ENCODE measurements at regions not wholly inside any gene's neighbourhood (a gene's known extent, or its start where the extent isn't known, plus 50 kb on each side); places are given as distances from the start of the nearest gene placed in this dataset.

DNA sequence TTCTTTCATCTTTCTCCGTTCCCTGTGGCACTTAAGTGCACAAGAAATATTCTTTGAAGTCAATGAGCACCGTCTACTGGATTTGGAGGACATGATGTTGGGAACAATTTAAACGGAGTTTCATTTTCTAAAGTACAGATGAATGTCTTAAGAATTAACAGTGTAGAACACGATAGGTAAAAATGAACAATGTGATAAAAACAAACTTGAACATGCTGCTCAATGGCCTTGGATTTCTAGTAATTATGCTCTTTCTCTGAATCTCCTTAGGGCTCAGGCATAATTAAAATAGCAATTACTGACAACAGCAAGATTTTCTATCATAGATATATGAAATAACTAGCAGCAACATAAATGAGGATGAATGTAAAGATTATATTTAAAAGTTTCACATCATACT lies 142.2 kb upstream of the CDH6 start:
- no peak overlapping the region for H3K4me3 ChIP-seq (ENCODE audit: low read length)
- no peaks in the 10 kb centered on the region for H4K20me1 ChIP-seq (ENCODE audit: insufficient read depth, low read length)
- H3K79me2 ChIP-seq (ENCODE audit: low read length), result no peaks in the 10 kb centered on the region
- TF ChIP-seq, protein P1, sequence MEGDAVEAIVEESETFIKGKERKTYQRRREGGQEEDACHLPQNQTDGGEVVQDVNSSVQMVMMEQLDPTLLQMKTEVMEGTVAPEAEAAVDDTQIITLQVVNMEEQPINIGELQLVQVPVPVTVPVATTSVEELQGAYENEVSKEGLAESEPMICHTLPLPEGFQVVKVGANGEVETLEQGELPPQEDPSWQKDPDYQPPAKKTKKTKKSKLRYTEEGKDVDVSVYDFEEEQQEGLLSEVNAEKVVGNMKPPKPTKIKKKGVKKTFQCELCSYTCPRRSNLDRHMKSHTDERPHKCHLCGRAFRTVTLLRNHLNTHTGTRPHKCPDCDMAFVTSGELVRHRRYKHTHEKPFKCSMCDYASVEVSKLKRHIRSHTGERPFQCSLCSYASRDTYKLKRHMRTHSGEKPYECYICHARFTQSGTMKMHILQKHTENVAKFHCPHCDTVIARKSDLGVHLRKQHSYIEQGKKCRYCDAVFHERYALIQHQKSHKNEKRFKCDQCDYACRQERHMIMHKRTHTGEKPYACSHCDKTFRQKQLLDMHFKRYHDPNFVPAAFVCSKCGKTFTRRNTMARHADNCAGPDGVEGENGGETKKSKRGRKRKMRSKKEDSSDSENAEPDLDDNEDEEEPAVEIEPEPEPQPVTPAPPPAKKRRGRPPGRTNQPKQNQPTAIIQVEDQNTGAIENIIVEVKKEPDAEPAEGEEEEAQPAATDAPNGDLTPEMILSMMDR (IDR thresholded peaks at IDR 0.05; ENCODE audit: low read depth, low read length), result no peak
- TF ChIP-seq EZH2phosphoT487 (IDR thresholded peaks at IDR 0.05; ENCODE audit: low read depth), result no peak
- H3K27me3 ChIP-seq (ENCODE audit: low read depth, low read length), result no peaks in the 10 kb centered on the region
- no peak overlapping the region for H2AFZ ChIP-seq (ENCODE audit: low read depth, low read length)
- no peak overlapping the region for H3K4me2 ChIP-seq (ENCODE audit: low read length)
- no peaks in the 10 kb centered on the region for H3K9me3 ChIP-seq (ENCODE audit: insufficient read depth, low read length)
- H3K36me3 ChIP-seq (replicated peaks; ENCODE audit: low read depth, low read length), result no peaks in the 10 kb centered on the region
- no peaks in the 10 kb centered on the region for H3K4me1 ChIP-seq (ENCODE audit: low read length)
- no peak overlapping the region for H3K9ac ChIP-seq (ENCODE audit: low read length)
- no peak overlapping the region for H3K27ac ChIP-seq (ENCODE audit: low read length)

- Histone ChIP-seq H4K20me1 (ENCODE audit: insufficient read depth, low read length) (no peaks in the 10 kb centered on the region), H3K9me3 (ENCODE audit: insufficient read depth, low read length) (no peaks in the 10 kb centered on the region), H3K27me3 (ENCODE audit: low read depth, low read length) (no peaks in the 10 kb centered on the region), H3K9ac (ENCODE audit: low read length) (no peak overlapping the region), H3K79me2 (ENCODE audit: low read length) (no peaks in the 10 kb centered on the region), H3K36me3 (replicated peaks; ENCODE audit: low read depth, low read length) (no peaks in the 10 kb centered on the region), H3K4me2 (ENCODE audit: low read length) (no peak overlapping the region), H3K4me1 (ENCODE audit: low read length) (no peaks in the 10 kb centered on the region), H3K27ac (ENCODE audit: low read length) (no peak overlapping the region), H2AFZ (ENCODE audit: low read depth, low read length) (no peak overlapping the region), H3K4me3 (ENCODE audit: low read length) (no peak overlapping the region)
- TF ChIP-seq EZH2phosphoT487 (IDR thresholded peaks at IDR 0.05; ENCODE audit: low read depth), result no peak
- TF ChIP-seq, protein P1 (IDR thresholded peaks at IDR 0.05; ENCODE audit: low read depth, low read length), result no peak
These were observed 143.4 kb upstream of the CDH6 start for GRCh38 chr5:31049936-31050704.

DNA sequence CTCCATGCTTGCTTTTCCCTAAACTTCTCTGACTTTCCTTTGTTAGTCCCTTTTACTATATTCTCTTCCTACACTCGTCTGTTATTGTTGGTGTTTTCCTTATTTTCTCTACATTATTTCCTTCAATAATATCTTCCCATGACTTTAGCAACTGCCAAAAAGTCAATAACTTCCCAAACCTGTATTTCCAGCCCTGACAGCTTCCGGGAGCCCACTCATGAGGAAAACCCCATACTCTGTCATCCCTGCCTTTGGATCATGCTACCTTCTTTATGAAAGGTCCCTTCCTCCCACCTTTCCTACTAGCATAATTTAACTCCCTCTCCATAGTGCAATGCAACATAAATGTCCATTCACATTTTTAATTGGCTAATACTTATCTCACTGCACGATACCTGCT lies 144.0 kb upstream of the CDH6 start:
- H3K4me2 ChIP-seq (ENCODE audit: low read length), result no peak overlapping the region
- no peaks in the 10 kb centered on the region for H3K36me3 ChIP-seq (replicated peaks; ENCODE audit: low read depth, low read length)
- H2AFZ ChIP-seq (ENCODE audit: low read depth, low read length), result no peak overlapping the region
- no peaks in the 10 kb centered on the region for H3K4me1 ChIP-seq (ENCODE audit: low read length)
- H3K9me3 ChIP-seq (ENCODE audit: insufficient read depth, low read length), result no peaks in the 10 kb centered on the region
- H3K79me2 ChIP-seq (ENCODE audit: low read length), result no peaks in the 10 kb centered on the region
- no peaks in the 10 kb centered on the region for H3K27me3 ChIP-seq (ENCODE audit: low read depth, low read length)
- TF ChIP-seq, protein P1 (IDR thresholded peaks at IDR 0.05; ENCODE audit: low read depth, low read length), result no peak
- no peak for TF ChIP-seq EZH2phosphoT487 (IDR thresholded peaks at IDR 0.05; ENCODE audit: low read depth)
- no peak overlapping the region for H3K27ac ChIP-seq (ENCODE audit: low read length)
- no peak overlapping the region for H3K4me3 ChIP-seq (ENCODE audit: low read length)
- no peak overlapping the region for H3K9ac ChIP-seq (ENCODE audit: low read length)
- H4K20me1 ChIP-seq (ENCODE audit: insufficient read depth, low read length), result no peaks in the 10 kb centered on the region

GRCh38 chr5:31048282-31049270 lies 144.9 kb upstream of the CDH6 start:
- Histone ChIP-seq H3K4me3 (ENCODE audit: low read length) (no peak overlapping the region), H3K79me2 (ENCODE audit: low read length) (no peaks in the 10 kb centered on the region), H3K27me3 (ENCODE audit: low read depth, low read length) (no peaks in the 10 kb centered on the region), H3K27ac (ENCODE audit: low read length) (no peak overlapping the region), H4K20me1 (ENCODE audit: insufficient read depth, low read length) (no peaks in the 10 kb centered on the region), H3K36me3 (replicated peaks; ENCODE audit: low read depth, low read length) (no peaks in the 10 kb centered on the region), H3K9me3 (ENCODE audit: insufficient read depth, low read length) (no peaks in the 10 kb centered on the region), H3K9ac (ENCODE audit: low read length) (no peak overlapping the region), H3K4me1 (ENCODE audit: low read length) (no peaks in the 10 kb centered on the region), H2AFZ (ENCODE audit: low read depth, low read length) (no peak overlapping the region), H3K4me2 (ENCODE audit: low read length) (no peak overlapping the region)
- no peak for TF ChIP-seq EZH2phosphoT487 (IDR thresholded peaks at IDR 0.05; ENCODE audit: low read depth)
- TF ChIP-seq, protein P1 (IDR thresholded peaks at IDR 0.05; ENCODE audit: low read depth, low read length), result no peak

All from OCI-LY3 (cell line).